ENCODE measurements at regions not wholly inside any gene's neighbourhood (a gene's known extent, or its start where the extent isn't known, plus 50 kb on each side); places are given as distances from the start of the nearest gene placed in this dataset.

DNA sequence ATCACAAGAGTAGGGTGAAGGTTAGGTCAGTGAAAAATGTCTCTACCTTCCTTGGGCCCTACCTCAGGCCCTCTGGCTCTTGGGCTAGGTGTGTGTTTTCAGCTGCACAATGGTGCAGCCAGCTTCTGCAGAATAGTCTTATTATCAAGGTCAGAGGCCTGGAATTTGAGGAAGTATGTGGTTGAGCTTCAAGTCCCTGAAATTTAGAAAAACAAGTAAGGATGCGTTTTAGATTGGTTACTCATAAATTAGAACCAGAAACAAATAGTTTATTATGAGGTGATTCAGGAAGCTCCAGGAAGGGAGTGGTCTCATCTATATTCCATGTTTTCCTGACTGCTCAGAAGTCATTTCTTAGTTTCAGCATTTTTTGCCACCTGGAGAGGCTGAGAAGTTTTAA is 204.2 kb upstream of the CELF4 start:
- 42 to 43% methylated on average over 1 of the region's 1 CpG for WGBS, 2 donors
- no peaks in the 10 kb centered on the region for H3K9me3 ChIP-seq
- H3K36me3 ChIP-seq, result no peaks in the 10 kb centered on the region
- H3K4me1 ChIP-seq, result no peaks in the 10 kb centered on the region
- no peaks in the 10 kb centered on the region for H3K27me3 ChIP-seq
- no peak for TF ChIP-seq POLR2AphosphoS5 (IDR thresholded peaks at IDR 0.05)
- TF ChIP-seq POLR2A (IDR thresholded peaks at IDR 0.05), result no peak
- TF ChIP-seq, protein P1, sequence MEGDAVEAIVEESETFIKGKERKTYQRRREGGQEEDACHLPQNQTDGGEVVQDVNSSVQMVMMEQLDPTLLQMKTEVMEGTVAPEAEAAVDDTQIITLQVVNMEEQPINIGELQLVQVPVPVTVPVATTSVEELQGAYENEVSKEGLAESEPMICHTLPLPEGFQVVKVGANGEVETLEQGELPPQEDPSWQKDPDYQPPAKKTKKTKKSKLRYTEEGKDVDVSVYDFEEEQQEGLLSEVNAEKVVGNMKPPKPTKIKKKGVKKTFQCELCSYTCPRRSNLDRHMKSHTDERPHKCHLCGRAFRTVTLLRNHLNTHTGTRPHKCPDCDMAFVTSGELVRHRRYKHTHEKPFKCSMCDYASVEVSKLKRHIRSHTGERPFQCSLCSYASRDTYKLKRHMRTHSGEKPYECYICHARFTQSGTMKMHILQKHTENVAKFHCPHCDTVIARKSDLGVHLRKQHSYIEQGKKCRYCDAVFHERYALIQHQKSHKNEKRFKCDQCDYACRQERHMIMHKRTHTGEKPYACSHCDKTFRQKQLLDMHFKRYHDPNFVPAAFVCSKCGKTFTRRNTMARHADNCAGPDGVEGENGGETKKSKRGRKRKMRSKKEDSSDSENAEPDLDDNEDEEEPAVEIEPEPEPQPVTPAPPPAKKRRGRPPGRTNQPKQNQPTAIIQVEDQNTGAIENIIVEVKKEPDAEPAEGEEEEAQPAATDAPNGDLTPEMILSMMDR (IDR thresholded peaks at IDR 0.05), result no peak
- TF ChIP-seq EP300 (IDR thresholded peaks at IDR 0.05), result no peak
- no peak overlapping the region for H3K4me3 ChIP-seq
- no peak overlapping the region for H3K27ac ChIP-seq
- intact Hi-C loops (cut with DNase I), result no loop called here
- no peak for DNase-seq

DNA sequence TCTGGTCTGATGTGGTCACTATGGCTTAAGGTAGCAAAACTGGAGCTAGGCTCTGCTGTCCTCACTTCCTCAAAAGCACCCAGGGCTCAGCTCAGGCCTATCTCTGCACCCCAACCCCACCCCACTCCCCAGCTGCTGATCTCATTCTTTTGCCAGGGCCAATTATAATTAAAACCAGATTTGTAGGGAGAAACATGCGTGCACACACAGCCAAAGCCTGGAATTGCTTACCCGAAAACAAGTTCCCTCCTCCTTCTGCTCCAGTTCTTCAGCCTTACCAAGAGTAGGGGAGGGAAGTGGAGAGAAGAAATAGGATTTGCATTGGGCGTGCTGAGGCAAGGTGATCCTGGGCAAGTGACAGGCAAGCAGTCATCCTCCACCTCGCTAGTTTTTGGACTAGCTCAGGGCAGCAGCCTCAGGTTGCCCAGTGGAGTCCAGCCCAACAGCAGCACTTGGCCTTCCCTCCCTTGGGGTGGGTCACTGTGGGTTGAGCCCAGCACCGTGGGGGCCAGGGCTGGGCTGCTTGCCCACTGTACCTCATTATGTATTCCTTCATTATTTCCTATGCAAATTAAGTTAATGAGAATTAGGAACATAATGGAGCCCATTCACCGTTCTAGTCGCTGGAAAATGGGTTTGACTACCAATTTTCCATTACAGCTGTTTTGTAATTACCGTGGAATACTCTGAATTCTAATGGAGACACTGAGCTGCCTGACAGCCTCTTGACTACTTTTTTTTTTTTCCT is 199.1 kb upstream of the CELF4 start:
- H3K36me3 ChIP-seq, result no peaks in the 10 kb centered on the region
- WGBS, 2 donors, result 78 to 84% methylated on average over 8 of the region's 8 CpGs
- no peaks in the 10 kb centered on the region for H3K9me3 ChIP-seq
- intact Hi-C loops (cut with DNase I), result no loop called here
- H3K27me3 ChIP-seq, result no peaks in the 10 kb centered on the region
- no peak for TF ChIP-seq POLR2A (IDR thresholded peaks at IDR 0.05)
- no peak for TF ChIP-seq POLR2AphosphoS5 (IDR thresholded peaks at IDR 0.05)
- TF ChIP-seq, protein P1 (IDR thresholded peaks at IDR 0.05), result no peak
- no peak for TF ChIP-seq EP300 (IDR thresholded peaks at IDR 0.05)
- DNase-seq, result no peak
- no peak overlapping the region for H3K4me3 ChIP-seq
- no peak overlapping the region for H3K27ac ChIP-seq
- H3K4me1 ChIP-seq, result no peaks in the 10 kb centered on the region

DNA sequence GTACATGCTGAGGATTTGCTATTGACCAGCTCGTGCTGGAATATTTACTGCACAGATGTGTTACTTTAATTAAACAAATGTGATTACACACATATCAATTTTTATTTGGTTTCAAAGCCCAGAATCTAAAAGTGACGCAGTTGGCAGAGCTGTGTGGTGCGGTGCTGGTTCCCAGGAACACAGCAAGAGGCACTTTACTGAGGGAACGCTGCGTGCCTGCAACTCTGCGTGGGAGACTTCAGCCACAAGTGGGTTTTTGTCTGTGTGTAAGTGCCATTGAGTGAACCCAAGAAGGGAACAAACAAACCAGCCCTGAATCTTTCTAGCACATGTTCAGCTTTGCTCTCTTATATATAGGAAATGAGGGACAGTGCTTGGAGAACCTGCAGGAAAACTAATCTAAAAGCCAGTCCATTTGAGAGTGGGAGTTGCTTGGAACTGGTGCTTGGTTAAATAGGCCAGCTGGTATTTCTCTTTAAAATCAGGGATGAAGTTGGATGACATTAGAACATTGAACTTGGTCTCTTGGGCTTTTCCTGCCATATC is 196.6 kb upstream of the CELF4 start:
- DNase-seq, result no peak
- H3K27ac ChIP-seq, result no peak overlapping the region
- intact Hi-C loops (cut with DNase I), result no loop called here
- no peaks in the 10 kb centered on the region for H3K27me3 ChIP-seq
- 86 to 90% methylated on average over 6 of the region's 6 CpGs for WGBS, 2 donors
- TF ChIP-seq, protein P1 (IDR thresholded peaks at IDR 0.05), result no peak
- TF ChIP-seq POLR2A (IDR thresholded peaks at IDR 0.05), result no peak
- no peaks in the 10 kb centered on the region for H3K4me1 ChIP-seq
- no peak overlapping the region for H3K4me3 ChIP-seq
- no peaks in the 10 kb centered on the region for H3K36me3 ChIP-seq
- no peaks in the 10 kb centered on the region for H3K9me3 ChIP-seq

DNA sequence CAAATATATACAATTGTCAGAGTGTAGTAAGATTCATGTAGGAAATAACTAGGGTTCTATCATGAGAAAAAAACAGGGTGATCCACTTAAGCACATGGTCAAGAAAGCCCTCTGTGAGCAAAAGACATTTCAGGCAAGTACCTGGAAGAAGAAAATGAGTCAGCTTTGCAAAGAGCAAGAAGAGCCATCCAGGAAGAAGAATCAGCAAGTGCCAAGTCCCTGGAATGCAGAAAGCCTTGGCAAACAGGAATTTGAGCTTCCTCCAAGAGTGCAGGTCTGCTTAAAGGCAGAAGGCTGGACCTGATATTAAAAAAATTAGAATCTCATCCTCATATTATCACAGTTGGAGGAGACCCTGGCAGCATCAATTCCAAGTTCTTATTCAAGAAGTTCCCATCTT is 188.5 kb upstream of the CELF4 start:
- Histone ChIP-seq H3K9me3 (no peaks in the 10 kb centered on the region), H3K4me3 (no peak overlapping the region), H3K27me3 (no peaks in the 10 kb centered on the region), H3K36me3 (no peaks in the 10 kb centered on the region), H3K27ac (no peak overlapping the region), H3K4me1 (no peaks in the 10 kb centered on the region)
- no peak for DNase-seq
- TF ChIP-seq POLR2A (IDR thresholded peaks at IDR 0.05) (no peak), EP300 (IDR thresholded peaks at IDR 0.05) (no peak), POLR2AphosphoS5 (IDR thresholded peaks at IDR 0.05) (no peak)
- TF ChIP-seq, protein P1 (IDR thresholded peaks at IDR 0.05), result no peak
- intact Hi-C loops (cut with DNase I), result no loop called here

DNA sequence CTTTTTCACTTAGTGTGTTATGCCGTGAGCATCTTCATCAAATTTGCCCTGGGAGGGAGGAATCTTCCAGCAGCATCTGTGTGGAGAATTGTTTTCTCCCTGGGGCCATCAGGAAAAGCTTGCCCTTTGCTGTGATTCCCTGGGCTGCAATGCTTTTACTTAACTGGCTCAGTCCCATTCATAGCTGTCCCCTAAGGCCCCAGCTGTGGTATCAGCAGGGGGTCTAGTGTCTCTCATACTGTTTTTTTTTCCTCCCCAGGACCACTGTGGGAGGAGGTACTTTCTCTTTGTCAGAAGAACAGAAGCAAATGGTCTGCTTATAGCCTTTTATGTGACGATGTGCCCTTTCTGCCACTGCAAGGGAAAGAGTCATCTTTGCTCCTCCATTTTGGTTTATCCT is 176.8 kb upstream of the CELF4 start:
- Histone ChIP-seq H3K36me3 (no peaks in the 10 kb centered on the region), H3K9me3 (no peaks in the 10 kb centered on the region), H3K27ac (no peak overlapping the region), H3K4me1 (no peaks in the 10 kb centered on the region), H3K4me3 (no peak overlapping the region), H3K27me3 (no peaks in the 10 kb centered on the region)
- no peak for TF ChIP-seq POLR2AphosphoS5 (IDR thresholded peaks at IDR 0.05)
- WGBS, 2 donors, result 61 to 82% methylated on average over 2 of the region's 2 CpGs
- intact Hi-C loops (cut with DNase I), result no loop called here
- no peak for DNase-seq

Measured in sigmoid colon (tissue), 6 donors.